ENCODE measurements at regions not wholly inside any gene's neighbourhood (a gene's known extent, or its start where the extent isn't known, plus 50 kb on each side); places are given as distances from the start of the nearest gene placed in this dataset.

DNA sequence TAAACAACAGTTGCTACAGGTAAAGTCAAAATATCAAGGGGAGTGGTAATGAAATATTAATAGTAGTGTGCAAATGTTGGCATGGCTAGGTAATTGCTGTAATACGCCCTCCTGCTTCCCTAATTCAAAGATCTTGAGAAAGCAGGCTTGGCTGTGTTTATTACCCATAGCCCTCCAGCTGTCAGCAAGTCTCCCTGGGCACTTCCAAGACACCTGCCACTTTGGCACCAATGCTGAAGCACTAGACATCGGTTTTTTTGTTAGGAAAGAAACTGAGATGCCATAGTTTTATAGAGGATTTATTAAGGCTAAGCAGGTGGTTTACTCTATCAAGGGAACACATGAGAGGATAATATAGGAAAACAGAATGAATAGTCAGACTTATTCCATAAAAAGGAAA is 64.4 kb downstream of the P2RY1 start:
- Histone ChIP-seq H3K4me3 (replicated peaks; ENCODE audit: insufficient read depth, low read length) (no peak overlapping the region), H3K27ac (replicated peaks) (no peak overlapping the region), H3K27me3 (ENCODE audit: insufficient read depth, poor library complexity, severe bottlenecking) (no peaks in the 10 kb centered on the region)
- TF ChIP-seq, protein P1, sequence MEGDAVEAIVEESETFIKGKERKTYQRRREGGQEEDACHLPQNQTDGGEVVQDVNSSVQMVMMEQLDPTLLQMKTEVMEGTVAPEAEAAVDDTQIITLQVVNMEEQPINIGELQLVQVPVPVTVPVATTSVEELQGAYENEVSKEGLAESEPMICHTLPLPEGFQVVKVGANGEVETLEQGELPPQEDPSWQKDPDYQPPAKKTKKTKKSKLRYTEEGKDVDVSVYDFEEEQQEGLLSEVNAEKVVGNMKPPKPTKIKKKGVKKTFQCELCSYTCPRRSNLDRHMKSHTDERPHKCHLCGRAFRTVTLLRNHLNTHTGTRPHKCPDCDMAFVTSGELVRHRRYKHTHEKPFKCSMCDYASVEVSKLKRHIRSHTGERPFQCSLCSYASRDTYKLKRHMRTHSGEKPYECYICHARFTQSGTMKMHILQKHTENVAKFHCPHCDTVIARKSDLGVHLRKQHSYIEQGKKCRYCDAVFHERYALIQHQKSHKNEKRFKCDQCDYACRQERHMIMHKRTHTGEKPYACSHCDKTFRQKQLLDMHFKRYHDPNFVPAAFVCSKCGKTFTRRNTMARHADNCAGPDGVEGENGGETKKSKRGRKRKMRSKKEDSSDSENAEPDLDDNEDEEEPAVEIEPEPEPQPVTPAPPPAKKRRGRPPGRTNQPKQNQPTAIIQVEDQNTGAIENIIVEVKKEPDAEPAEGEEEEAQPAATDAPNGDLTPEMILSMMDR (IDR thresholded peaks at IDR 0.05; ENCODE audit: insufficient read depth, low read length) = no peak
- TF ChIP-seq POLR2AphosphoS5 (IDR thresholded peaks at IDR 0.05; ENCODE audit: low read depth) (no peak), SPI1 (IDR thresholded peaks at IDR 0.05; ENCODE audit: borderline replicate concordance, low read depth) (no peak), GABPA (IDR thresholded peaks at IDR 0.05; ENCODE audit: low read depth) (no peak)
- TF ChIP-seq, protein P2, sequence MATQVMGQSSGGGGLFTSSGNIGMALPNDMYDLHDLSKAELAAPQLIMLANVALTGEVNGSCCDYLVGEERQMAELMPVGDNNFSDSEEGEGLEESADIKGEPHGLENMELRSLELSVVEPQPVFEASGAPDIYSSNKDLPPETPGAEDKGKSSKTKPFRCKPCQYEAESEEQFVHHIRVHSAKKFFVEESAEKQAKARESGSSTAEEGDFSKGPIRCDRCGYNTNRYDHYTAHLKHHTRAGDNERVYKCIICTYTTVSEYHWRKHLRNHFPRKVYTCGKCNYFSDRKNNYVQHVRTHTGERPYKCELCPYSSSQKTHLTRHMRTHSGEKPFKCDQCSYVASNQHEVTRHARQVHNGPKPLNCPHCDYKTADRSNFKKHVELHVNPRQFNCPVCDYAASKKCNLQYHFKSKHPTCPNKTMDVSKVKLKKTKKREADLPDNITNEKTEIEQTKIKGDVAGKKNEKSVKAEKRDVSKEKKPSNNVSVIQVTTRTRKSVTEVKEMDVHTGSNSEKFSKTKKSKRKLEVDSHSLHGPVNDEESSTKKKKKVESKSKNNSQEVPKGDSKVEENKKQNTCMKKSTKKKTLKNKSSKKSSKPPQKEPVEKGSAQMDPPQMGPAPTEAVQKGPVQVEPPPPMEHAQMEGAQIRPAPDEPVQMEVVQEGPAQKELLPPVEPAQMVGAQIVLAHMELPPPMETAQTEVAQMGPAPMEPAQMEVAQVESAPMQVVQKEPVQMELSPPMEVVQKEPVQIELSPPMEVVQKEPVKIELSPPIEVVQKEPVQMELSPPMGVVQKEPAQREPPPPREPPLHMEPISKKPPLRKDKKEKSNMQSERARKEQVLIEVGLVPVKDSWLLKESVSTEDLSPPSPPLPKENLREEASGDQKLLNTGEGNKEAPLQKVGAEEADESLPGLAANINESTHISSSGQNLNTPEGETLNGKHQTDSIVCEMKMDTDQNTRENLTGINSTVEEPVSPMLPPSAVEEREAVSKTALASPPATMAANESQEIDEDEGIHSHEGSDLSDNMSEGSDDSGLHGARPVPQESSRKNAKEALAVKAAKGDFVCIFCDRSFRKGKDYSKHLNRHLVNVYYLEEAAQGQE (IDR thresholded peaks at IDR 0.05; ENCODE audit: insufficient replicate concordance, low read depth) = no peak
- no peak for DNase-seq (ENCODE audit: low read depth in 1 of 2, low spot score in 1 of 2)

DNA sequence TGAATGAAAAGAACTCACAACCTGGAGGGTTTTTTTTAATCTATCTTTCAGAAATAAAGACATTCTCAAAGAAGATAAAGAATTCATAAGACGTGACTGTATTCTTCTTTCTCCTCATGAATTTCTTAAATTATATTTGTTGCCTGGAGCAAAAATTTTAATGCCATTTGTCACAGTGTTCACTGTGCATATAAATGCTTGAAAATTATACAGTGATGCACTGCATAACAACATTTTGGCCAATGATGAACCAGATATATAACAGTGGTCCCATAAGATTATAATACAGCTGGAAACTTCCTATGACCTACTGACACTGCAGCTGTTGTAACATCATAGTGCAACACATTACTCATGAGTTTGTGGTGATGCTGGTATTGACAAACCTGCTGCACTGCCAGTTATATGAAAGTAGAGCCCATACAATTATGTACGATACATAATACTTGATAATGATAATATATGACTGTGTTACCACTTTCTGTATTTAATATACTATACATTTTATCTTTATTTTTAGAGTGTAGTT is 67.3 kb downstream of the P2RY1 start:
- H3K27me3 ChIP-seq (ENCODE audit: insufficient read depth, poor library complexity, severe bottlenecking) = no peaks in the 10 kb centered on the region
- H3K27ac ChIP-seq (replicated peaks) = no peak overlapping the region
- TF ChIP-seq GABPA (IDR thresholded peaks at IDR 0.05; ENCODE audit: low read depth) (no peak), SPI1 (IDR thresholded peaks at IDR 0.05; ENCODE audit: borderline replicate concordance, low read depth) (no peak)
- TF ChIP-seq, protein P2 (IDR thresholded peaks at IDR 0.05; ENCODE audit: insufficient replicate concordance, low read depth) = no peak
- DNase-seq (ENCODE audit: low read depth in 1 of 2, low spot score in 1 of 2) = peak in 1 of 2 experiments; percentile 26
- H3K4me3 ChIP-seq (replicated peaks; ENCODE audit: insufficient read depth, low read length) = no peak overlapping the region

DNA sequence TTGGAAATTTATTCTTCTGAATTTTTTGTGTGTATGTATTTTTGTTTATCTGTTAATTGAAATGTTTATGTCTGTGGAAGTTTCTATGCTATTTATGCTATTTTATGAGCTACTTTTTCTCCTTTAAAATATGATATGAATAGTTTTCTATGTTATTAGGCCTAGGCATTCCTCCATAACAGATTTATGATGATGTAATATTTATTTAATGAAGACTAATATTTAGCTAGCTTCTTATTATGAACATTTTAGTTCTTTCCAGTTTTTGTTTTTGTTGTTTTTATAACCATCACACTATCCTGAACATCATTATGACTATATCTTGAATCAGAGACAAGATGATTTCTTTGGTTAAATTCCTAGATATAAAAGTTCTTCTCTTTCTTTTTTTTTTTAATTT is 70.7 kb downstream of the P2RY1 start:
- no peak overlapping the region for H3K4me3 ChIP-seq (replicated peaks; ENCODE audit: insufficient read depth, low read length)
- no peaks in the 10 kb centered on the region for H3K27me3 ChIP-seq (ENCODE audit: insufficient read depth, poor library complexity, severe bottlenecking)
- H3K27ac ChIP-seq (replicated peaks) = no peak overlapping the region
- no peak for DNase-seq (ENCODE audit: low read depth in 1 of 2, low spot score in 1 of 2)
- TF ChIP-seq, protein P1 (IDR thresholded peaks at IDR 0.05; ENCODE audit: insufficient read depth, low read length) = no peak
- TF ChIP-seq GABPA (IDR thresholded peaks at IDR 0.05; ENCODE audit: low read depth) = no peak
- TF ChIP-seq, protein P2 (IDR thresholded peaks at IDR 0.05; ENCODE audit: insufficient replicate concordance, low read depth) = no peak
- TF ChIP-seq POLR2AphosphoS5 (IDR thresholded peaks at IDR 0.05; ENCODE audit: low read depth) = no peak
- no peak for TF ChIP-seq SPI1 (IDR thresholded peaks at IDR 0.05; ENCODE audit: borderline replicate concordance, low read depth)
